ENCODE measurements at regions not wholly inside any gene's neighbourhood (a gene's known extent, or its start where the extent isn't known, plus 50 kb on each side); places are given as distances from the start of the nearest gene placed in this dataset.

- DNase-seq, result no peak
Observed at GRCh38 chr12:24470050-24470449, 478.9 kb downstream of the BCAT1 start.

GRCh38 chr12:24469089-24469488, 479.8 kb downstream of the BCAT1 start:
- DNase-seq, result no peak

- no peak for DNase-seq
Observed at GRCh38 chr12:24467226-24467625, 481.7 kb downstream of the BCAT1 start.

- DNase-seq, result no peak
Observed at GRCh38 chr12:24463375-24463774, 485.5 kb downstream of the BCAT1 start.

GRCh38 chr12:24462946-24463345, 486.0 kb downstream of the BCAT1 start:
- no peak for DNase-seq

- DNase-seq, result no peak
Observed at GRCh38 chr12:24460506-24460905, 488.4 kb downstream of the BCAT1 start.

GRCh38 chr12:24460099-24460498, 488.8 kb downstream of the BCAT1 start:
- DNase-seq, result no peak

GRCh38 chr12:24455811-24456210, 493.1 kb downstream of the BCAT1 start:
- DNase-seq, result no peak

GRCh38 chr12:24447678-24448077, 498.2 kb upstream of the SOX5 start:
- DNase-seq, result no peak

GRCh38 chr12:24446287-24446686, 496.8 kb upstream of the SOX5 start:
- DNase-seq, result no peak

- DNase-seq, result no peak
Observed at GRCh38 chr12:24444634-24445033, 495.2 kb upstream of the SOX5 start.

- DNase-seq, result no peak
Observed at GRCh38 chr12:24441458-24441857, 492.0 kb upstream of the SOX5 start.

- no peak for DNase-seq
Observed at GRCh38 chr12:24436667-24437066, 487.2 kb upstream of the SOX5 start.

- no peak for DNase-seq
Observed at GRCh38 chr12:24431872-24432271, 482.4 kb upstream of the SOX5 start.

- no peak for DNase-seq
Observed at GRCh38 chr12:24427776-24428175, 478.3 kb upstream of the SOX5 start.

- no peak for DNase-seq
Observed at GRCh38 chr12:24425601-24425970, 476.1 kb upstream of the SOX5 start.

GRCh38 chr12:24424889-24425600, 475.6 kb upstream of the SOX5 start:
- DNase-seq, result no peak

- no peak for DNase-seq
Observed at GRCh38 chr12:24424376-24424775, 474.9 kb upstream of the SOX5 start.

- no peak for DNase-seq
Observed at GRCh38 chr12:24423611-24424010, 474.1 kb upstream of the SOX5 start.

GRCh38 chr12:24421759-24422158, 472.3 kb upstream of the SOX5 start:
- DNase-seq, result no peak

GRCh38 chr12:24418157-24418556, 468.7 kb upstream of the SOX5 start:
- DNase-seq, result no peak

- no peak for DNase-seq
Observed at GRCh38 chr12:24416423-24417109, 467.1 kb upstream of the SOX5 start.

GRCh38 chr12:24415934-24416333, 466.5 kb upstream of the SOX5 start:
- DNase-seq, result no peak

- DNase-seq, result no peak
Observed at GRCh38 chr12:24414480-24414879, 465.0 kb upstream of the SOX5 start.
